OCI-LY3 (cell line): ENCODE measurements at regions not wholly inside any gene's neighbourhood (a gene's known extent, or its start where the extent isn't known, plus 50 kb on each side); places are given as distances from the start of the nearest gene placed in this dataset.

Experiments
- EZH2phosphoT487 ChIP-seq: fragments of 200-600 bp; shearing (Covaris generic); IDR thresholded peaks from 2 replicates; pipeline ENCODE4 v1.6.1; 2018; ENCODE audit warnings: antibody characterized with exemption, mixed run types, low read depth
- TF ChIP-seq, protein P1 (sequence below): fragments of 200-600, 300-600 bp; sonication (generic); IDR thresholded peaks from 2 replicates; pipeline ENCODE4 v1.5.1; 2014; ENCODE audit warnings: antibody characterized with exemption, low read length, low read depth

- TF ChIP-seq, protein P1, sequence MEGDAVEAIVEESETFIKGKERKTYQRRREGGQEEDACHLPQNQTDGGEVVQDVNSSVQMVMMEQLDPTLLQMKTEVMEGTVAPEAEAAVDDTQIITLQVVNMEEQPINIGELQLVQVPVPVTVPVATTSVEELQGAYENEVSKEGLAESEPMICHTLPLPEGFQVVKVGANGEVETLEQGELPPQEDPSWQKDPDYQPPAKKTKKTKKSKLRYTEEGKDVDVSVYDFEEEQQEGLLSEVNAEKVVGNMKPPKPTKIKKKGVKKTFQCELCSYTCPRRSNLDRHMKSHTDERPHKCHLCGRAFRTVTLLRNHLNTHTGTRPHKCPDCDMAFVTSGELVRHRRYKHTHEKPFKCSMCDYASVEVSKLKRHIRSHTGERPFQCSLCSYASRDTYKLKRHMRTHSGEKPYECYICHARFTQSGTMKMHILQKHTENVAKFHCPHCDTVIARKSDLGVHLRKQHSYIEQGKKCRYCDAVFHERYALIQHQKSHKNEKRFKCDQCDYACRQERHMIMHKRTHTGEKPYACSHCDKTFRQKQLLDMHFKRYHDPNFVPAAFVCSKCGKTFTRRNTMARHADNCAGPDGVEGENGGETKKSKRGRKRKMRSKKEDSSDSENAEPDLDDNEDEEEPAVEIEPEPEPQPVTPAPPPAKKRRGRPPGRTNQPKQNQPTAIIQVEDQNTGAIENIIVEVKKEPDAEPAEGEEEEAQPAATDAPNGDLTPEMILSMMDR, result no peak
- no peak for TF ChIP-seq EZH2phosphoT487
Measured at GRCh38 chr3:41018855-41019254, 180.4 kb upstream of the CTNNB1 start.
